NCI-H526 treated with DMSO at 0.1 percent for 48 hours (cell line): ENCODE measurements at regions not wholly inside any gene's neighbourhood (a gene's known extent, or its start where the extent isn't known, plus 50 kb on each side); places are given as distances from the start of the nearest gene placed in this dataset.
"Not testable (repeated sequence)": the region's sequence is repeated elsewhere in the genome, so short reads cannot be mapped to it uniquely, and the experiment has no call there.

Experiments
- DNase-seq: peaks from one replicate; lab custom pipeline; 2025; lab: John Stamatoyannopoulos, UW

- DNase-seq, result no peak
Observed at GRCh38 chr6:145068577-145068976, 666.7 kb downstream of the EPM2A start.

DNA sequence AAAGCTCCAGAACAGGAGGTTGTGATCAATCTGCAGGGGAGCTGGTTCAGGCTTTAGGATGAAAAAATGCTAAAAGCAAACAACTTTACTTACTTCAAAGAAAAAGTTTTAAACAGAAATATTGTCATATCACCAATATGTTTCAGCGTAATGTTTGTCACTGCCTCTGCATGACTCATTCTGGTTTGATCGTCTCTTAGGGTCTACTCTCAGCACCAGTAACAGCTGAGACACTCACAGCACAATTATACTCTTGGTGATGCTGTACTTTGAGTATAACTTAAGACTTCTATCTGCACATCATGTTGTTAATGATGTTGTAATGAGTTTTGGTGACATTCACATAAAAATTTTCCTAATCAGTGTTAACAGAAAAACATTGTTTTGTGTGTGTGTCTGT, 665.4 kb downstream of the EPM2A start:
- no peak for DNase-seq

GRCh38 chr6:145070791-145071190, 664.5 kb downstream of the EPM2A start:
- DNase-seq, result no peak

GRCh38 chr6:145071836-145072235, 663.5 kb downstream of the EPM2A start:
- no peak for DNase-seq

DNA sequence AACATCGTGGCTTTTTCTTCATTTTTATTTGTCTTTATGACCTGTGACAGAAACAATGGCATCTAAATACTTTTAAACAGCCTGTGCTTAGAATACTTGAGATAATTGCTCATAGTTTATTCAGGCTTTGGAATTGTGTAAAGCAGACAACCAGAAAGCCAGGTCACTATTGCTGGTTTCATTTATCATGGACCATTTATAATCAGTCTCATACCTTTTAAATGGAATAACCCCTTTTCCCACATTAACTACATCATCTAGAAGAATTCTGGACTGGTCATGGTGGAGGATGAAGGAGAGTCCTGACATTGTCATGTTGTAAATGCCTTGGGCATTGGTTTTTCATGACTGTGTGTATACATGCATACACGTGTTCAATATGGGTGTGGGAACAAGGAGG, 661.5 kb downstream of the EPM2A start:
- DNase-seq, result no peak

GRCh38 chr6:145074805-145075204, 660.5 kb downstream of the EPM2A start:
- no peak for DNase-seq

- DNase-seq, result no peak
Observed at GRCh38 chr6:145075425-145075824, 659.9 kb downstream of the EPM2A start.

DNA sequence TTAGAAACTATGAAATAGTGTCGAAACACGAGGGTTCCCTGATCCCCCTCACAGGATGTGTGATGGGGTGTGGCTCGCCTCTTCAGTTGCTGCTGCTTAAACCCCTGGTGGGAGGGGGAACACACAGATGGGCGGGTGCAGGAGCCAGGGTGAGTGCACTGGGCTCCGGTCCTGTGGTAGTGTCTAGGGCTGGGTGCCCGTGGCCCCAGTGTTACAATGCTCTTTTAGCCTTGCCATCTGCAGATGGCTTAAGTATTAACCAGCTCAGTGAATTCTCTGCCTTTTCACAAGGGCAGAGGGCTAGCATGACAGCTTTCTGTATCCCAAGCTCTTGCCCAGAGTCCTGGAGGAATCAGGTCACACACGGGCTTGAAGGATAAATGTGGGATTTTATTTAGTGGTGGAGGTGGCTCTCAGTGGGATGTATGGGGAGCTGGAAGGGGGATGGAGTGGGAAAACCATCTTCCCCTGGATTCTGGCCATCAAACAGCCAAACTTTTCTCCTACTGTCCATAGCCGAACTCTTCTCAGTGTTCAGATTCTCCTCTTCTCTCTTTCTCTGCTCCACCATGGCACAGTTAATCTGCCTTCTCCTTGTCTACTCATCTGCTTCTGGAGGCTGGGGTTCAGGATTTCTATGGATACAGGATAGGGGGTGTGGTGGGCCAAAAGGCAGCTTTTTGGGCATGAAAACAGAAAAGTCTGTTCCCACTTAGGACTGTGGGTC, 659.0 kb downstream of the EPM2A start:
- DNase-seq, result no peak

DNA sequence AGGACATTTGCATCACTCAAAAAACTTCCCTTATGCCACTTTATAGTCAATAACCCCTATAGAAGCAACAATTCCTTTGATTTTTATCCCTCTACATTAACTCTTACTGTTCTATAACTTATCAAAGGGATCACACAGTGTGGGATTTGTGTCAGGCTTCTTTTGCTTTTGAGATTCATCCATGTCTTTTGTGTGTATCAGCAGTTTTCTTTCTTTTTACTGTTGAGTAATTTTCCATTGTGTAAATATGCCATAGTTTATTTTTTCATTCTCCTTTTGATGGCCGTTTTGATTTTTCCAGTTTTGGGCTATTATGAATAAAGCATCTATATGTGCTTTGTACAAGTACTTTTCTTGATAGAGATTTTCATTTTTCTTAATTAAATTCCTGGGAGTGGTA, 657.9 kb downstream of the EPM2A start:
- DNase-seq, result no peak

- DNase-seq, result no peak
Observed at GRCh38 chr6:145080651-145081050, 654.7 kb downstream of the EPM2A start.

GRCh38 chr6:145081677-145082076, 653.6 kb downstream of the EPM2A start:
- no peak for DNase-seq

DNA sequence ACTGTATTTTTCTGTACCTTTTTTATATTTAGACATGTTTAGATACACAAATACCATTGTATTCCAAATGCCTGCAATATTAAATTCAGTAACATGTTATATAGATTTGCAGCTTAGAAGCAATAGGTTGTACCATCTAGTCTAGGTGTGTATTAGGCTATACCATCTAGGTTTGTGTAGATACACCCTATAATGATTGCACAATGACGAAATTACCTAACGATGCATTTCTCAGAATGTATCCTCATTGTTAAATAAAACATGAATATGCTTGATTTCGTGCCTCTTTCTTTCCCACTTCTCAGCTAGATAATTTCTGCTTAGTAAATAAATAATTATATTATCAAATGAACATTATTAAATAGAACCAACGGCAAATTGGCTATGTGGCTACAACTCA, 653.0 kb downstream of the EPM2A start:
- DNase-seq, result no peak

DNA sequence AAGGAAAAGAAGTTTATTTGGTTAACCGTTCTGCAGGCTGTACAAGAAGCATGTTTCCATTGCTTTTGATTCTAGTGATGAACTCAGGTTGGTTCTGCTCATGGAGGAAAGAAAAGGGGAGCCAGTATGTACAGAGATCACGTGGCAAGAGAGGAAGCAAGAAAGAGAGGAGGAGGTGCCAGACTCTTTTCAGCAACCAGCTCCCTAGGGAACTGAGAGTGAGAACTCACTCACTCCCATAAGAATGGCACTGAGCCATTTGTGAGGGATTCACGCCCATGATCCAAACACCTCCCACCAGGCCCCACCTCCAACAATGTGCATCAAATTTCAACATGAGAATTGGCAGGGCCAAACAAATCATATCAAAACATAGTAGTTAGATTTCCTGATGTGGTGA, 649.1 kb downstream of the EPM2A start:
- DNase-seq, result no peak

DNA sequence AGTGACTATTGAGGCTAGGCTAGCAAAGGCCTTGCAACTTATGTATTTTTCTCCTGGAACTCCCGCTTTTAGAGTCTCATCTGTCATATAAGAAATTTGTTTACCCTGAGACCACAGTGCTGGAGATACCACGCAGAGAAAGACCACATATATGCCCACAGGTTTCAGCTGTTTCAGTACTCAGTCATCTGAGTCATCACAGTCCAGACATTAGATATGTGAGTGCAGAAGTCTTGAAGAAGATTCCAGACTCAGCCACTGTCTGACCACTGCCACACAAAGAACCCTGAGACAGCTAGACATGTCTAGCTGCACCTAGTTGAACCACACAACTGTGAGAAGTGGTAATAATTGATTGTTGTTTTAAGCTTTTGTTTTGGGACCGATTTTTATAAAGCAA, 648.3 kb downstream of the EPM2A start:
- DNase-seq, result no peak

DNA sequence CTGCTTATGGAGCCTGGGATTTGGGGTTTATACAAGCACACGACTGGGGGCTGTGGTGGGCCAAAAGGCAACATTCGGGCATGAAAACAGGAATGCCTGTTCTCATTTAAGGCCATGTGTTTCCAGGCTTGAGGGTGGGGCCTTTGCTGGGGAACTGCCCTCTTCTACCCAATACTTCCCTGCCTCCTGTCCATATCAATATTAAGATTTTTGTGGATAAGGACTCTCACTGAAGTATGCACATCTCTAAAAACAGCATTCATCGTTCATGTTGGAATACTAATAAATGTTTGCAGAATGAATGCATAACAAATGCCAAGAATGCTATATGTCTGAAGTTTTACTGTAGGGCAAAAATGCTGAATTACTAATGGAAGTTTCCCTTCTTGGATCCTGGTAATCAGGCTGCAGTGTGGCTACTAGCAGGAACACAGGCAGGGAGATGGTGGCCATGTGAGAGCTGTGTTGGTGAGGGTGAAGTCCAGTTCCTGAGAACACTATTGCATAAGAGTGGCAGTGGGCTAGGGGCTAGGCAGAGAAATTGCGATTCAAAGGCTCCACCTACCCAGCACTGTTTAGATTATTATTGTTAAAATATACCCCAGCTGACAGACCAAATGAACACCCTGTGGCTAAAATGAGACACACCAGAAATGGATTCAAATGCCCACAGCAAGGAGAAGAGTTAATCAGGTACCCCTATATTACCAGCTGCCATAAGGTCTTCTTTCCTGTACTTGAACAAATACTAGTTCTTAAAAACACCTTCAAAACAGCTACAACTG, 644.3 kb downstream of the EPM2A start:
- DNase-seq, result no peak

DNA sequence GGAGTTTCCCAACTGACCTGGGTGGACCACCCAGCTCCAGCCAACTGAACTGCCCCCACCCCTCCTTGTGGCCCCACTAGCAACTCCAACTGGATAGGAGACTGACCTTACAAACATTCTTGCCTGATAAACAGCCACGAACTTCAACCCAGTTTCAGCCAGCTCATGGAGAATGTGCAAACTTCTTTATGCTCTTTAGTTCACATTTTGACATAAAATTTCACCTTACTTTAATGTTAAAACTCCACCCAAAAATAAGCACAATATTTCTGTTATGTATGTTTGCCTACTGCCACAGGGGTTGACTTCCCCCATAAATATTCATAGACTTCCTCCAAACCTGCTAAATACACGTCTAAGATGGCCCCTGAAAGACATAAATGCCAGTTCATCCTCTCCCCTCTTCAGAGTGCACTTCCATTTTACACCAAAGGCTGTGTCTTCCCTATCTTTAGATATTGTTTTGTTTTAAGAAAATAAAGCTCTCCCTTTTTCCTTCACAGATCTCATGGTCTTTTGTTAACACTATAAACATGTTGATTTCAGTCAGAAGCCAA, 643.7 kb downstream of the EPM2A start:
- DNase-seq, result no peak

- DNase-seq, result no peak
Observed at GRCh38 chr6:145092554-145092953, 642.8 kb downstream of the EPM2A start.

- no peak for DNase-seq
Observed at GRCh38 chr6:145093226-145093625, 642.1 kb downstream of the EPM2A start.

GRCh38 chr6:145096846-145097245, 638.5 kb downstream of the EPM2A start:
- DNase-seq, result no peak

- DNase-seq, result not testable (repeated sequence)
Observed at GRCh38 chr6:145098127-145098526, 637.2 kb downstream of the EPM2A start.

GRCh38 chr6:145099713-145100112, 635.6 kb downstream of the EPM2A start:
- DNase-seq, result no peak

- no peak for DNase-seq
Observed at GRCh38 chr6:145110109-145110508, 625.2 kb downstream of the EPM2A start.

- DNase-seq, result not testable (repeated sequence)
Observed at GRCh38 chr6:145111407-145111806, 623.9 kb downstream of the EPM2A start.
